ENCODE measurements at regions not wholly inside any gene's neighbourhood (a gene's known extent, or its start where the extent isn't known, plus 50 kb on each side); places are given as distances from the start of the nearest gene placed in this dataset.
"Not testable (repeated sequence)": the region's sequence is repeated elsewhere in the genome, so short reads cannot be mapped to it uniquely, and the experiment has no call there.

GRCh38 chr2:146561996-146562395 is 1282.8 kb upstream of the ACVR2A start:
- H3K27ac ChIP-seq = no peak overlapping the region
- DNase-seq = no peak
- H3K36me3 ChIP-seq = no peaks in the 10 kb centered on the region
- no peak overlapping the region for H3K4me3 ChIP-seq
- intact Hi-C loops (cut with DNase I) = no loop called here
- no peaks in the 10 kb centered on the region for H3K4me1 ChIP-seq
- TF ChIP-seq CTCF (IDR thresholded peaks at IDR 0.05) = no peak
- ATAC-seq = no peak
- H3K9me3 ChIP-seq = no peaks in the 10 kb centered on the region
- H3K27me3 ChIP-seq = no peaks in the 10 kb centered on the region

- Histone ChIP-seq H3K27ac (no peak overlapping the region), H3K4me3 (no peak overlapping the region), H3K36me3 (no peaks in the 10 kb centered on the region), H3K9me3 (peaks cover 0 to 5% of the 10 kb centered on the region in 2 donors), H3K27me3 (no peaks in the 10 kb centered on the region), H3K4me1 (no peaks in the 10 kb centered on the region)
- DNase-seq (no peak), ATAC-seq (no peak)
- intact Hi-C loops (cut with DNase I) = no loop called here
- TF ChIP-seq CTCF (IDR thresholded peaks at IDR 0.05) = no peak
These were observed 1297.6 kb upstream of the ACVR2A start for GRCh38 chr2:146547236-146547635.

DNA sequence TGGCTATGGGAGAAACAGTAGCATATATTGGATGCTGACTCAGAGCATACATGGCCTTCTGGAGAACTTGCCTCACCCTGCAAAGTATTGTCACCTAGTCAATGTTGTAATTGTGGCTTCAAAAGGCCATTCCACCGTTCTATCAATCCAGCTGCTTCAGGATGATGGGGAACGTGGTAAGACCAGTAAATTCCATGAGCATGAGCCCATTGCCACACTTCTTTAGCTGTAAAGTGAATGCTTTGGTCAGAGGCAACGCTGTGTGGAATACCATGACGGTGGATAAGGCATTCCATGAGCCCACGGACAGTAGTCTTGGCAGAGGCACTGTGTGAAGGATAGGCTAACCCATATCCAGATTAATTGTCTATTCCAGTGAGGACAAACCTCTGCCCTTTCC is 1300.1 kb upstream of the ACVR2A start:
- no peak for DNase-seq
- Histone ChIP-seq H3K4me1 (no peaks in the 10 kb centered on the region), H3K27ac (no peak overlapping the region), H3K4me3 (no peak overlapping the region), H3K36me3 (no peaks in the 10 kb centered on the region), H3K9me3 (peaks cover 0 to 5% of the 10 kb centered on the region in 2 donors), H3K27me3 (no peaks in the 10 kb centered on the region)
- TF ChIP-seq CTCF (IDR thresholded peaks at IDR 0.05) = no peak
- intact Hi-C loops (cut with DNase I) = no loop called here
- ATAC-seq = no peak

GRCh38 chr2:146541896-146542295 is 1302.9 kb upstream of the ACVR2A start:
- no peaks in the 10 kb centered on the region for H3K36me3 ChIP-seq
- intact Hi-C loops (cut with DNase I) = no loop called here
- no peaks in the 10 kb centered on the region for H3K27me3 ChIP-seq
- DNase-seq = no peak
- TF ChIP-seq CTCF (IDR thresholded peaks at IDR 0.05) = no peak
- H3K4me3 ChIP-seq = no peak overlapping the region
- no peaks in the 10 kb centered on the region for H3K4me1 ChIP-seq
- H3K9me3 ChIP-seq = peaks cover 0 to 5% of the 10 kb centered on the region in 2 donors
- no peak for ATAC-seq
- no peak overlapping the region for H3K27ac ChIP-seq

- Histone ChIP-seq H3K27me3 (no peaks in the 10 kb centered on the region), H3K36me3 (no peaks in the 10 kb centered on the region), H3K27ac (no peak overlapping the region), H3K4me1 (no peaks in the 10 kb centered on the region), H3K9me3 (peaks cover 0 to 5% of the 10 kb centered on the region in 2 donors), H3K4me3 (no peak overlapping the region)
- ATAC-seq = no peak
- no peak for DNase-seq
- TF ChIP-seq CTCF (IDR thresholded peaks at IDR 0.05) = no peak
- intact Hi-C loops (cut with DNase I) = no loop called here
These were observed 1304.4 kb upstream of the ACVR2A start for GRCh38 chr2:146540271-146540932.

DNA sequence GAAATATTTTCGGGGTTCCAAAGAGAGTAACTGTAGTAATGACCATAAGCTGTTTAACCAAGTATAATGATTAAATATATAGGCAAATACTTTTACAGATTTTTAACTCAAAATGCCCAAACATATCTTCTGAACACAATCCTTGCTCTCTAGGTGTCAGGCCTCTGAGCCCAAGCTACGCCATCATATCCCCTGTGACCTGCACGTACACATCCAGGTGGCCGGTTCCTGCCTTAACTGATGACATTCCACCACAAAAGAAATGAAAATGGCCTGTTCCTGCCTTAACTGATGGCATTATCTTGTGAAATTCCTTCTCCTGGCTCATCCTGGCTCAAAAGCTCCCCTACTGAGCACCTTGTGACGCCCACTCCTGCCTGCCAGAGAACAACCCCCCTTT is 1305.1 kb upstream of the ACVR2A start:
- DNase-seq = not testable (repeated sequence)

More for the DNA sequence above, 1305.1 kb upstream of the ACVR2A start:
- H3K9me3 ChIP-seq; H3K27ac ChIP-seq; H3K27me3 ChIP-seq; H3K36me3 ChIP-seq; ATAC-seq; intact Hi-C loops (cut with DNase I); H3K4me3 ChIP-seq; H3K4me1 ChIP-seq: not testable (repeated sequence)

Measured in left lung (tissue), 4 donors.